A549 (cell line): ENCODE measurements at regions not wholly inside any gene's neighbourhood (a gene's known extent, or its start where the extent isn't known, plus 50 kb on each side); places are given as distances from the start of the nearest gene placed in this dataset.
A peak's percentile ranks its signal among the peaks of the same experiment; 100 is the strongest.

Experiments used
- ATAC-seq, 2 experiments: fragments of 200-7000 bp in 1 of 2; fragments of >200 bp in 1 of 2; cut with Nextera tagmentation in 1 of 2; cut with Tn5 transposase in 1 of 2; 3 replicates each; pipeline versions ENCODE4 v1.8.0 to v1.9.1; 2018 to 2020; ENCODE audit warnings: mild to moderate bottlenecking in 1 of 2, moderate library complexity in 1 of 2
- CTCF ChIA-PET: fragments of 300-600 bp; sonication (Branson Sonifier 250); formaldehyde crosslinking; extraction: SDS; loops from one replicate; lab custom pipeline; 2021; ENCODE audit warnings: antibody characterized with exemption, inconsistent platforms; lab: Yijun Ruan, JAX
- POLR2A ChIA-PET: fragments of 350-600 bp; formaldehyde crosslinking; extraction: SDS; loops from one replicate; lab custom pipeline; 2021; ENCODE audit warnings: antibody characterized with exemption, inconsistent platforms; lab: Yijun Ruan, JAX
- DNase-seq, 2 experiments: peaks; one replicate each; pipeline versions ENCODE4 v3.0.0 to v3.0.0-alpha.2; 2011 to 2016; ENCODE audit warnings: low read depth in 1 of 2, low spot score in 1 of 2
- FAIRE-seq: peaks from 2 replicates; lab custom pipeline; 2011; peaks lifted over from hg19 to GRCh38; lab: Jason Lieb, UNC
- H3K27ac ChIP-seq, 2 experiments: fragments of >200 bp; sonication (Bioruptor Twin); formaldehyde crosslinking; 3 replicates each; pipeline ENCODE4 v1.5.1; 2016 to 2017
- H3K4me1 ChIP-seq: fragments of >200 bp; sonication (Bioruptor Twin); formaldehyde crosslinking; 3 replicates; pipeline ENCODE4 v1.6.1; 2016
- H3K4me2 ChIP-seq: fragments of >200 bp; sonication (Bioruptor Twin); formaldehyde crosslinking; 3 replicates; pipeline ENCODE4 v1.6.1; 2016
- H3K4me3 ChIP-seq: fragments of >200 bp; sonication (Bioruptor Twin); formaldehyde crosslinking; 3 replicates; pipeline ENCODE4 v1.5.1; 2016
- H3K9me3 ChIP-seq: fragments of >200 bp; sonication (Bioruptor Twin); formaldehyde crosslinking; 3 replicates; pipeline ENCODE4 v1.6.1; 2016
- ATOH8 ChIP-seq: fragments of 250-450 bp; sonication (Bioruptor Pico); IDR thresholded peaks from 2 replicates; pipeline ENCODE4 v1.5.0; 2020; ENCODE audit warnings: low read depth, mild to moderate bottlenecking, moderate library complexity
- BHLHE40 ChIP-seq: IDR thresholded peaks from 2 replicates; pipeline ENCODE4 v1.6.1; 2012; ENCODE audit warnings: low read depth, low read length, inconsistent platforms
- CBX2 ChIP-seq: fragments of 200-600 bp; sonication (generic); IDR thresholded peaks from 2 replicates; pipeline ENCODE4 v1.6.1; 2016; ENCODE audit warnings: low read depth, mild to moderate bottlenecking, borderline replicate concordance
- CHD2 ChIP-seq: fragments of 150-350 bp; IDR thresholded peaks from 2 replicates; pipeline ENCODE4 v1.6.1; 2014; ENCODE audit warnings: low read length; ENCODE audit not compliant: partially characterized antibody
- CHD4 ChIP-seq: fragments of 200-600 bp; sonication (generic); IDR thresholded peaks from 2 replicates; pipeline ENCODE4 v1.6.1; 2016; ENCODE audit warnings: antibody characterized with exemption, mild to moderate bottlenecking, borderline replicate concordance
- EP300 ChIP-seq, 2 experiments: fragments of >200 bp; sonication (Bioruptor Twin); formaldehyde crosslinking; IDR thresholded peaks; 2 replicates in 1 of 2; 3 replicates in 1 of 2; pipeline ENCODE4 v1.6.1; 2016 to 2017
- GATA3 ChIP-seq: IDR thresholded peaks from 2 replicates; pipeline ENCODE4 v1.6.1; 2012; ENCODE audit warnings: borderline replicate concordance
- HEYL ChIP-seq: fragments of 250-450 bp; sonication (Bioruptor Pico); IDR thresholded peaks from 2 replicates; pipeline ENCODE4 v1.8.0; 2021; ENCODE audit warnings: mild to moderate bottlenecking, moderate library complexity
- KDM1A ChIP-seq: fragments of 200-600 bp; sonication (generic); IDR thresholded peaks from 2 replicates; pipeline ENCODE4 v1.6.1; 2016; ENCODE audit warnings: low read depth, mild to moderate bottlenecking
- MAFK ChIP-seq: fragments of 450-650 bp; IDR thresholded peaks from 2 replicates; pipeline ENCODE4 v1.6.1; 2014; ENCODE audit not compliant: partially characterized antibody
- MYC ChIP-seq: IDR thresholded peaks from 2 replicates; pipeline ENCODE4 v1.6.1; 2012; ENCODE audit warnings: mild to moderate bottlenecking, inconsistent platforms, low read length, improper control_type of control experiment, borderline replicate concordance
- RAD21 ChIP-seq, 2 experiments: fragments of >200 bp in 1 of 2; sonication (Bioruptor Twin) in 1 of 2; formaldehyde crosslinking in 1 of 2; IDR thresholded peaks in 1 of 2; conservative IDR thresholded peaks in 1 of 2; 2 replicates in 1 of 2; 3 replicates in 1 of 2; pipeline ENCODE4 v1.6.1; 2012 to 2018; ENCODE audit warnings: inconsistent platforms in 1 of 2
- REST ChIP-seq: fragments of 200-600 bp; sonication (generic); IDR thresholded peaks from 2 replicates; pipeline ENCODE4 v1.6.1; 2016; ENCODE audit warnings: antibody characterized with exemption, mild to moderate bottlenecking, moderate library complexity
- TP53 ChIP-seq: fragments of 250-450 bp; sonication (Bioruptor Pico); IDR thresholded peaks from 2 replicates; pipeline ENCODE4 v1.5.0; 2021; ENCODE audit warnings: mild to moderate bottlenecking, moderate library complexity
- ZC3H11A ChIP-seq: fragments of 450-650 bp; IDR thresholded peaks from 2 replicates; pipeline ENCODE4 v1.6.1; 2014; ENCODE audit warnings: antibody characterized with exemption, mild to moderate bottlenecking
- ZNF302 ChIP-seq: fragments of 250-450 bp; sonication (Bioruptor Pico); IDR thresholded peaks from 2 replicates; pipeline ENCODE4 v1.9.0; 2021; ENCODE audit warnings: inconsistent platforms, mild to moderate bottlenecking, moderate library complexity
- WGBS: methylation state at CpG from one replicate; pipeline ENCODE4 v1.1.6; 2017; ENCODE audit errors: missing lambda C conversion rate; 5-methylcytosine and 5-hydroxymethylcytosine counted together
- TF ChIP-seq, protein P1 (sequence below): IDR thresholded peaks from 2 replicates; pipeline ENCODE4 v1.6.1; 2012

DNA sequence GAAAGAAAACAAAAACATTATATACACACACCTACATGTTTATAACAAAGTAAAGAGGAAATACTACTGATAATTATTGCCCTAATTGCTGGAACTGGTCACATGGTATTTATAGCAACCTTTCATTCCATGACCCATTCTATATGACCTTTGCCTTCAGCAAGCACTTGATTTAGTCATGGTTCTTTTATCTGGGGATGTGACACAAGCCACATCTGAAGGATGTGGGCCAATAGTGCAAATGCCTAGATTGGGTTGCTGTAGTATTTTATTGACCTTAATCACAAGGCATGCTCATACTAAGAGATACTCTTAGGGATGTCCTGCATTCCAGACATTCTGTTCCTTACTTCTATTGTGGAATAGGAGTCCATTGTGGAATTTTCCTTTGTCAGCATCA lies 723.5 kb upstream of the POM121L12 start (continued):
- TF ChIP-seq REST (no peak), ATOH8 (CRISPR knock-in tag) (no peak), CHD4 (no peak), GATA3 (no peak), BHLHE40 (no peak), HEYL (no peak), ZC3H11A (no peak)
- TF ChIP-seq, all 56 proteins: peak for 0

DNA sequence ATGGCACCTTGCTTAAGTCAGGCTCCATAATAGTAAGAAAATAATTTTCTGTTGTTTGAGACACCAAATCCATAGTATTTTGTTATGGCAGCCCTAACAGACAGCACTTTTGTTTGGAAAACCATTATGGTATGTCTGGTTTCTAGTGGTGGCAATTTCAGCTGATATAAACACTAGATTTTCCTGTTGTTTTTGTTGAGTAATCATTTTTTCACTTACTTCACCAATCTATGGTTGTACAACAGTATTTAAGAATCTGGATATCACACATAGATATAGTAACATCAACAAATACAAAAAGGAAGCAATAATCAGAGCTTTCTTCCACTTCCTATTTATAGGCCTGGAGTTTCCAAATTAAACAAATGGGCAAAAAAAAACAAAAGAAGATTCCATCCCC lies 725.8 kb upstream of the POM121L12 start:
- no peaks in the 10 kb centered on the region for H3K9me3 ChIP-seq
- CTCF ChIA-PET: no interaction called here
- POLR2A ChIA-PET: no interaction called here
- H3K27ac ChIP-seq: no peak overlapping the region
- no peak for FAIRE-seq
- DNase-seq: no peak
- no peak for ATAC-seq
- no peak overlapping the region for H3K4me2 ChIP-seq
- H3K4me1 ChIP-seq: no peaks in the 10 kb centered on the region
- H3K4me3 ChIP-seq: no peak overlapping the region
- no peak for TF ChIP-seq RAD21 (conservative IDR thresholded peaks at IDR 0.05 in 1 of 2, IDR thresholded peaks at IDR 0.05 in 1 of 2)
- TF ChIP-seq MAFK: peak; percentile 72

DNA sequence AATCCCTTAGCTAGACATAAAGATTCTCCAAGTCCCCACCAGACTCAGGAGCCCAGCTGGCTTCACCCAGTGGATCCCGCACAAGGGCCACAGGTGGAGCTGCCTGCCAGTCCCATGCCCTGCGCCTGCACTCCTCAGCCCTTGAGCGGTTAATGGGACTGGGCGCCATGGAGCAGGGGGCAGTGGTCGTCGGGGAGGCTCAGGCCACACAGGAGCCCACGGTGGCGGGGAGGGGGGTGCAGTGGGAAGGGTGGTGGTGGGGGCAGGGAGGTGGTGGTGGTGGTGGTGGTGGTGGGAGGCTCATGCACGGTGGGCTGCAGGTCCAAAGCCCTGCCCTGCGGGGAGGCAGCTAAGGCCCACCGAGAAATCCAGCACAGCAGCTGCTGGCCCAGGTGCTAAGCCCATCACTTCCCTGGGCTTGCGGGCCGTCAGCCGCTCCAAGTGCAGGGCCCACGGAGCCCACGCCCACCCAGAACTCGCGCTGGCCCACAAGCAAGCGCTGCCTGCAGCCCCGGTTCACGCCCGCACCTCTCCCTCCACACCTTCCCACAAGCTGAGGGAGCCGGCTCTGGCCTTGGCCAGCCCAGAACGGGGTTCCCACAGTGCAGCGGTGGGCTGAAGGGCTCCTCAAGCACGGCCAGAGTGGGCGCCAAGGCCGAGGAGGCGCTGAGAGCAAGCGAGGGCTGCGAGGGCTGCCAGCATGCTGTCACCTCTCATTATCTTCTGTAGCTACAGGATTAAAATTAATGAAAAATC lies 732.5 kb upstream of the POM121L12 start:
- ChIA-PET CTCF (no interaction called here), POLR2A (no interaction called here)
- H3K9me3 ChIP-seq: no peaks in the 10 kb centered on the region
- 56% methylated on average over 21 of the region's 31 CpGs for WGBS
- H3K4me1 ChIP-seq: no peaks in the 10 kb centered on the region
- DNase-seq (no peak), FAIRE-seq (no peak), ATAC-seq (no peak)
- no peak overlapping the region for H3K4me2 ChIP-seq
- no peak overlapping the region for H3K27ac ChIP-seq
- H3K4me3 ChIP-seq: no peak overlapping the region
- TF ChIP-seq KDM1A (no peak), EP300 (IDR thresholded peaks at IDR 0.05) (no peak), TP53 (CRISPR knock-in tag) (no peak), CHD2 (no peak), MAFK (no peak), CBX2 (no peak), ZC3H11A (no peak), ZNF302 (CRISPR knock-in tag) (no peak), MYC (no peak)
- TF ChIP-seq, protein P1, sequence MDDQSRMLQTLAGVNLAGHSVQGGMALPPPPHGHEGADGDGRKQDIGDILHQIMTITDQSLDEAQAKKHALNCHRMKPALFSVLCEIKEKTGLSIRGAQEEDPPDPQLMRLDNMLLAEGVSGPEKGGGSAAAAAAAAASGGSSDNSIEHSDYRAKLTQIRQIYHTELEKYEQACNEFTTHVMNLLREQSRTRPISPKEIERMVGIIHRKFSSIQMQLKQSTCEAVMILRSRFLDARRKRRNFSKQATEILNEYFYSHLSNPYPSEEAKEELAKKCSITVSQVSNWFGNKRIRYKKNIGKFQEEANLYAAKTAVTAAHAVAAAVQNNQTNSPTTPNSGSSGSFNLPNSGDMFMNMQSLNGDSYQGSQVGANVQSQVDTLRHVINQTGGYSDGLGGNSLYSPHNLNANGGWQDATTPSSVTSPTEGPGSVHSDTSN: no peak
